Epidermal melanocyte (primary cell): ENCODE measurements at regions not wholly inside any gene's neighbourhood (a gene's known extent, or its start where the extent isn't known, plus 50 kb on each side); places are given as distances from the start of the nearest gene placed in this dataset.

Experiments
- DNase-seq: peaks from one replicate; pipeline ENCODE4 v3.0.0; 2011; ENCODE audit warnings: low spot score; ENCODE audit not compliant: insufficient read length

DNA sequence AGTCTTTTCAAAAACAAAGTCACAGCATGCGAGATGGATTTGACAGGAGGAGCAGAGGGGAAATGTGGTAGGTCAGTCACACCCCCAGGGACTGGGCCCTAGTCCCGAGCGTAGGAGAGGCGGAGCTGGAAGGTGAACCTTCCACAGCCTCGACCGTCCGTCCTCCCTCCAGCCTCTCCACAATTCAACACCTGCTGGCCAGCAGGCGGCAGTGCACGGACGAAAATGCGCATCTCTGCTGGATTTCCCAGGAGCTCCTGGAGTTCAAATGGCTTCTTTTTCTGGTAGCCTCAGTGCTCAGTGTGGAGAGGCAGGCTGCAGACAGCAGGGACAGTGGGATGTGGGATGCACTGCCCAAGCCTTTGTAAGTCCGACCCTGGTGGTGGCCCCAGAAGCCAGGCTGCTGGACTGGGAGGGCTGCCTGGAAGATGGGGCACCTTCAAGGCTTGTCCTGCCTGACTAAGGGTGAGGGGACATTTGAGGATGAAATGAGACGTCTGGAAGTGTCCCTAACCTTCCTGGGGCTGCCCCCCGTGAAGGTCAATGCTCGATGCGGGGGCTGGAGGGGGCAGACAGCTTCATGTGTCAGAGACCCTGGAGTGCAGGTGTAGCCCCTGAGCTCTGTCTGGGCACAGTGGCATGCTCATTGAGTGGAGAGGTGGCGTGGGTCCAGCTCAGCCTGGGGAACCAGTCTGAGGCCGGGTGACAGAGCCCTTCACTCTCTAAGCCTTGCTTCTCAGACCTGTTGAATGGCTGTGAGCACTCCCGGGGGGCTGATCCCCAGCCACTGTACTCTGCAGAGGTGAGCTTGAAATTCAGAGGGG is 189.5 kb downstream of the TFCP2L1 start:
- peak; percentile 54 for DNase-seq

DNA sequence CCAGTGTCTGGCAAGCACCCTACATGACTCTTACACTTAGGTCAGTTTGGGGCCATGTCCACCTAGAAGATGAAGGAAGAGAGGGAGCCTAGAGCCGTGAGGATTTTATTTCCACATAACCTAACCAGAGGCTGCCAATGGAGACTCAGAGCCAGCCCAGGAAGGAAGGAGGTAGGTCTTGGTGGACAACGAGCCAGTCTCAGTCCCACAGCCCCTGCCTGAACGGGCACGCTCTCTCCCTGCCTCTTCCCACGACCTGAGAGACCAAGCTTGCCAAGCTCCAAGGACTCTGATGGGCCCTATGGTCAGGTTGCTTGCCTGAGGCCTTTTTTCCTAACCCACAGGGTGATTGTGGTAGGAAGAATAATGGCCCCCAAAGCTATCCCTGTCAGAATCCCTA is 188.4 kb downstream of the TFCP2L1 start:
- DNase-seq, result no peak

GRCh38 chr2:121098556-121098955 is 186.4 kb downstream of the TFCP2L1 start:
- no peak for DNase-seq

- DNase-seq, result no peak
Measured at GRCh38 chr2:121099329-121100290, 185.4 kb downstream of the TFCP2L1 start.

GRCh38 chr2:121101093-121101715 is 183.8 kb downstream of the TFCP2L1 start:
- no peak for DNase-seq

DNA sequence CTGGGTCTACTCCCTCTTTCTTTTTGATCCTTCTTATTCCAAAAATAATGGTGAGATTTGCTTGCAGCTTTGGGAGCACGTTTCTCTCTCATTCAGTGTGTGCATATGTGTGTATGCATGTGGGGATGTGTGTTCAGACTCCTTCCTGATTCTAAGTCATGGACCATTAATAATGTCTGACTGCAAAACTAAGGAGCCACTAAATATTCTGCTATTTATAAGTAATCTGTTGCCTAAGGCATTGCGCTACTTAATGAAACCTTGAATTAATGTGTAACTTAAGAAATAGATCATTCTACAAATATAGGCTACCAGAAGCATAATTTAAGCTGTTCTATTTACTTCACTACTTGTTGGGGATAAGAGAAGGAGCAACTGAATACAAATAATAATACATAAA is 182.1 kb downstream of the TFCP2L1 start:
- DNase-seq, result no peak

DNA sequence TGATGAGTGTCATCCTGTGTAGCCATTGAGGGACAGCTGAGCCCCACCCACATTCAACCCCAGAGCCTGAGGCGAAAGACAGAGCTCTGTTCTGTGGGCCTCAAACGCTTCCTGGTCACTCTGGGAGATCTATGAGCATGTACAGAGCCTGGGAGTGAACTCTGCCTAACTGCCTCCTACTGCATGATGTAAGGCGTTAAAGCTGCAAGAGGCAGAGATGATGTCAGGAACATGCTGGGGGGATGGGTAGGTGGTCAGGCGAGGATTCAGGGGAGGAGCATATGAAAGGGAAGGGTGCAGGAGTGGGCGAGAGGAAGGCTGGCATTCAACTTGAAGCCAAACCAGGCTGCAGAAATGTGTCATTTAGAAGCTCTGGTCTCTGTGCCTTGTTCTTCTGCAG is 181.0 kb downstream of the TFCP2L1 start:
- DNase-seq, result no peak

DNA sequence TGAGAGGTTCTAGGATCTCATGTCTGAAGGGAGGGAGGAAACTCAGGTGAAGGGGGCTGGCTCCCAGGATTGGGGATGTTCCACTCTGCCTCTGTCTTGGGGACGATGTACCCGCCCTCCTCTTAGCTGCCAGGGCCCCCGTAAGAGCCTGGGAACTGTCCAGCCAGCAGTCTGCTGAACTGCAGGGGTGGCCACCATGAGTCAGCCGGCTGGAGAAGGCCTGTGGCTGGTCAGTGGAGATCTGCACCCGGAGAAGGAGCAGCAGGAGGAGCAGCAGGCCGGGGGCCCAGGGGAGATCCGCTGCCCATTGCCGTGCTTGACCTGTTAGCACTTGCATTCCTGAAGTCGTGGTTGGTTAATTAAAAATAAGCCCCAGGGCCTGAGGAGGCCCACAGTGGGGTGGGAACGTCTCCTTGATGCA is 180.3 kb downstream of the TFCP2L1 start:
- DNase-seq, result no peak

DNA sequence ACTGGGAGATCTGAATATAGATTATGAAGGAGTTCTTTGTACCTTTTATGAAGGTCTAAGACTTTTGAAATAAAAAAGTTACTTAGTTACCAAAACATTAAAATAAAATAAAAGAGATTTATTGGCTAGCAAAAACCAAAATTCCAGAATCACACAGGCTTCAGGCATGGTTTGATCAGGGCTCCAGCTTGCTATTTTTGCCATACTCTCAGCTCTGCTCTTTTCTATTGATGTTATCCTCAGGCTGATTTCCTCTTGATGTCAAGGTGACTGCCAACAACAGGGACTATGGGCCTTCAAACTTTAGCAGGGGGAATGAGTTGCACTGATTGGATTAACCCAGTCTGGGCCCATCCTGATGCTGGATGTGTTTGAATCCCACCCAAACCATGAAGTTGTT is 174.1 kb downstream of the TFCP2L1 start:
- no peak for DNase-seq

DNA sequence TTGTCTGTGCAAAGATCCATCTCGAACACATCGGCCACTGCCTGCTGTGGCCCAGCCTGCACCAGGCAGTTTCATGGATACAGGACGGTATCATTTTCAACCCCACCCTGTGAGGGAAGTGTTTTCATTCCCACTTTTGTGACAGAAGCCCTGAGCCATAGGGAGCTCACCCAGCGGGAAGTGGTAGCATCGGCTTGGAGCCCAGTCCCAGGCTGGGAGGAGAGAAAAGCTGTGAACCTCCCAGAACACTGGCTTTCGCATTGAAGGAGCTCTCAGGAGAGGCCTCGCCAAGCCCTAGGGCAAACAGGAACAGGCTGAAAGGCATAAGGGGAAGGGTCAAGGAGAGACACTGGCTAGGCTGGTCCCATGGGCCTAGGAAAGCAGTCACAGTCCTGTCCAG is 166.1 kb downstream of the TFCP2L1 start:
- DNase-seq, result no peak

DNA sequence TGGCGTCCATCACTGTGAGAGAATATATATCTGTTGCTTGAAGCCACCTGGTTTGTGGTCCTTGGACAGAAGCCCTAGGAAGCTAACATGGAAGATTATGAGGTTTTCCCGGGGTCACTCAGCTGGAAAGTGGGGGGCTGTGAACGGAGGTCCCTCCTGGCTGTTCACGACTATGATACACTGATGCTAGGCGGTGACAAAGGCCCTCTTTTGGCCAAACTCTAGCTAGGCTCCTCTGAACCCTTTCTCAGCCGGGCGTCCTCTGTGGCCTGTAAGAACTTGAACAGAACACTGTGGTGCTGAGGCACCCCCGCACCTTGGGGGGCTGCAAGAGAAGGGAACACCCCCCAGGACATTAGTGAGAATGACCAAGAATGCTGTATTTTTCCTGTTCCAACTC is 164.6 kb downstream of the TFCP2L1 start:
- no peak for DNase-seq

DNA sequence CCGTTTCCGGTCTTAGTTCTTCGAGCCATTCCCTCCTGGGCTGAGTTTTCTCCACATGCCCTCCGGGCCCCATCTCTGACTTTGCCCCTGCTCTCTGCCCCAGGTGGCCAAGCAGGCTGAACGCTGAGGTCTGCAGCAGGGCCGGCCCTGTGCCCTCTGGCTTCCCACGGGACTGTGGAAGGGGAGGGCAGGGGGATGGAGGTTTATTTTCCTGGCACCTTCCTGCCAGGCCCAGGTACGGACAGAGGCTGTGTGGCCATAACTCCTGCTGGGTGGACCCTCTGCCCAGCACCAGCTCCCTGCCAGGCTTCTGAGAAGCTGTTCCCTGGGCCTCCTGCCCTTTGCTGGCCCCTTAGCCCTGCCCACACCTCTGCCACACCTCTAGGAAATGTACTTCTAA is 164.0 kb downstream of the TFCP2L1 start:
- DNase-seq, result no peak

DNA sequence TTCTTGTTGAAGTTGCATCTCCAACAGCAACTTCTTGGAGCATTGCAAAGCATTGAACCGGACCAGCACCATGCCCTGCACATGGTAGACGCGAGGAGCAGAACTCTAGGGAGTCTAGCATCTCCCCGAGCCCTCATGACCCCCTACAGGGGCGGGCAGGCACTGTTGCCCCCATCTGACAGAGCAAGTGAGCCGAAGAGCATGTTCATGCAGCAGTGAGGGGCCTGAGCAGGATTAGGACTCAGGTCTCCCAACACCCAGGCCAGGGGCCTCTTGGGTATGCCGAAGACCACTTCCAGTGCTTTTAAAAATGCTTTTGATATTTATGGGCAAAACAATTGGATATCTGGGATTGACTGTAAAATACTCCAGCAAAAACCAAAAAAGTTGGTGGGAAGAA is 163.3 kb downstream of the TFCP2L1 start:
- DNase-seq, result no peak

DNA sequence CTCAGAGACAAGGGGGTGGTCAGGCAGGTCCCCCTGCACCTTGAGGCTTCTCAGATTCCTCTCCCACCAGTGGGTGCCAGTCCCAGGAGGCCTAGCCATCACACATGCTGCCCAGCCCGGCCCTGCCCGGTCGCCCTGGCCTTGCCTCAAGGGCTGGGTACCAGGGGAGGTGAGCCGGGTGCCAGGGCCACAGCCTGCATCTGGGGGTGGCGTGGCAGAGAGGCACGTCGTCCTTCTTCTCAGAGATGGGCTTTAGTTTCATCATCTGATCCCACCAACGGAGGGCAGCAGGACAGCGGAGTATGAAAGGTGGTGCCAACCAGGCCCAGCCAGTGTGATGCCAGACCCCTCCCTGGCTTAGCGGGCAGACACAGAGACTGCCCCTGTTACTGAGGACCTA is 161.7 kb downstream of the TFCP2L1 start:
- DNase-seq, result no peak

DNA sequence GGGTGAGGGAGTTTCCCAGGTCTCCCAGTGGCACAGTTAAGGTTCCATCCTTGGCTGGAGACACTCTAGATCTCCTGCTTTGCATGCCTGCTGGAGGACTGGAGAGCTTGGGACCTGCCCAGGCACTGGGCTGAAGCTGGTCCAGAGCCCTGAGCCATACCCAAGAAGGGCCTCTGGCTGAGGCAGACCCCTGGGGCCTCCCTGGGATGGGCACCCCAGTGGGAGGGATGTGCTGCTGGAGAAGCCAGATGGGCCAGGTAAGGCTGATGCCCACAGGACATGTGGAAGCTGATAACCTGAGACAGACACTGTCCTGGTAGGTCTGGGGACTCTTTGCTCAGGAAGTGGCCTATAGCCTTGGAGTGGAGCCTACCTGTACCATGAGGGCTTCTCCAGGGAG is 160.7 kb downstream of the TFCP2L1 start:
- no peak for DNase-seq

DNA sequence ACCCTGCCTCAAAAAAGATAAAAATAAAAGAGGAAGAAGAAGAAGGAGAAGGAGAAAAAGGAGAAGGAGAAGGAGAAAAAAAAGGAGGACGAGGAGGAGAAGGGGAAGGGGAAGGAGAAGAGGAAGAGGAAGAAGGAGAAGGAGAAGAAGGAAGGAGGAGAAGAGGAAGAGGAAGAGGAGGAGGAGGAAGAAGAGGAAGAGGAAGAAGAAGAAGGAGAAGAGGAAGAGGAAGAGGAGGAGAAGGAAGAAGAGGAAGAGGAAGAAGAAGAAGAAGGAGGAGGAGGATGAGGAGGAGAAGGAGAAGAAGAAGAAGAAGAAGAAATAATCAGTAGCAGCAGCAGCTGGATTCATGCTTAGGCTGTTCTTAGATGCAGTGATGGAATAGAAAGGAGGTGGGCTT is 159.7 kb downstream of the TFCP2L1 start:
- no peak for DNase-seq

- no peak for DNase-seq
Measured at GRCh38 chr2:121128741-121129659, 156.0 kb downstream of the TFCP2L1 start.

DNA sequence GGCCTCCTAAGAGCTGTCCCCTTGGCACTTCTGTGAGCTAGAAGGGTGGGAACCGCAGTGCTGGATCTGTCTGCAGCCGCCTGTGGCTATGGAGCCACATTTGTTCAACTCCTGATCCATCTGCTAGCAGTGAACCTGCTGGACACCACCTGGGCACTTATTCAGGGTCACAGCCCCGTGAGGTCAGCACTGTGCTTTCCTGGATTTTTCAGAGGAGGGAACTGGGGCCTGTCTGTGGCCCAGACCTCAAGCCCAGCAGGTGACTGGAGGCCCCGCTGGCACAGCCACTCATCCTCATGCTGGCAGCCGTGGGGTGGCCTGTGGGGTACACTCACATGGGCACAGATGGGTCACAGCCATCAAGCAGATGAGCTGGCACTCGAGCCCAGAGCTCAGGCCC is 155.3 kb downstream of the TFCP2L1 start:
- no peak for DNase-seq

GRCh38 chr2:121130301-121130850 is 154.6 kb downstream of the TFCP2L1 start:
- no peak for DNase-seq

- DNase-seq, result no peak
Measured at GRCh38 chr2:121131375-121131774, 153.6 kb downstream of the TFCP2L1 start.
